ENCODE measurements at regions not wholly inside any gene's neighbourhood (a gene's known extent, or its start where the extent isn't known, plus 50 kb on each side); places are given as distances from the start of the nearest gene placed in this dataset.

DNA sequence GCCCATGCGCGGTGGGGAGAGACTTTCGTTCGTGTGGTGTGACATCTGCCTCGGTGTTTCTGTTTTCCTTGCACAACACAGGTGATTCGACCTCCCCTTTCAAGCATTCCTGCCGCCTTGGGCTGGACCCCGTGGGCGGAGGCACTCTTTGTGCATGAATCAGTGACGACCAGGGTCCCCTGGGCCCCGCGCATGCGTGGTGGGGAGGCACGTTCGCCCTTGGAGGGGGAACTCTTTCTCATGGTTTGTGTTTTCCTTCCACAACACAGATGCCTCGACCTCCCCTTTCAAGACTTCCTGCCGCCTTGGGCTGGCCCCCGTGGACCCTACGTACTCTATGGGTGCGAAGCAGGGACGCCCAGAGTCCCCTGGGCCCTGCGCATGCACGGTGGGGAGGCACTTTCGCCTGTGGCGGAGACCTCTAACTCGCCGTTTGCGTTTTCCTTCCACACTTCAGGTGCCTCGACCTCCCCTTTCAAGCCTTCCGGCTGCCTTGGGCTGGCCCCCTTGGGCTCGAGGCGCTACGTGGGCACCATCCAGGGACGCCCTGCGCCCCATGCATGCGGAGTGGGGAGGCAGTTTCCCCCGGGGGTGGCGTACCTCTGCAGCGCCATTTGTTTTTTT lies 340.9 kb downstream of the ALG10 start:
- TF ChIP-seq POLR2A (IDR thresholded peaks at IDR 0.05; ENCODE audit: low read depth, low read length) (no peak), JUN (IDR thresholded peaks at IDR 0.05; ENCODE audit: borderline replicate concordance, insufficient read depth, insufficient read length, low read depth) (no peak), EZH2 (IDR thresholded peaks at IDR 0.05; ENCODE audit: borderline replicate concordance, low read depth, low read length, severe bottlenecking) (no peak), MYC (IDR thresholded peaks at IDR 0.05; ENCODE audit: low read depth, low read length) (no peak), POLR2AphosphoS5 (IDR thresholded peaks at IDR 0.05; ENCODE audit: insufficient read depth, low read depth, low read length) (no peak)
- TF ChIP-seq, protein P1, sequence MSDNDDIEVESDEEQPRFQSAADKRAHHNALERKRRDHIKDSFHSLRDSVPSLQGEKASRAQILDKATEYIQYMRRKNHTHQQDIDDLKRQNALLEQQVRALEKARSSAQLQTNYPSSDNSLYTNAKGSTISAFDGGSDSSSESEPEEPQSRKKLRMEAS (IDR thresholded peaks at IDR 0.05; ENCODE audit: insufficient read depth, insufficient read length), result no peak
- TF ChIP-seq, protein P2, sequence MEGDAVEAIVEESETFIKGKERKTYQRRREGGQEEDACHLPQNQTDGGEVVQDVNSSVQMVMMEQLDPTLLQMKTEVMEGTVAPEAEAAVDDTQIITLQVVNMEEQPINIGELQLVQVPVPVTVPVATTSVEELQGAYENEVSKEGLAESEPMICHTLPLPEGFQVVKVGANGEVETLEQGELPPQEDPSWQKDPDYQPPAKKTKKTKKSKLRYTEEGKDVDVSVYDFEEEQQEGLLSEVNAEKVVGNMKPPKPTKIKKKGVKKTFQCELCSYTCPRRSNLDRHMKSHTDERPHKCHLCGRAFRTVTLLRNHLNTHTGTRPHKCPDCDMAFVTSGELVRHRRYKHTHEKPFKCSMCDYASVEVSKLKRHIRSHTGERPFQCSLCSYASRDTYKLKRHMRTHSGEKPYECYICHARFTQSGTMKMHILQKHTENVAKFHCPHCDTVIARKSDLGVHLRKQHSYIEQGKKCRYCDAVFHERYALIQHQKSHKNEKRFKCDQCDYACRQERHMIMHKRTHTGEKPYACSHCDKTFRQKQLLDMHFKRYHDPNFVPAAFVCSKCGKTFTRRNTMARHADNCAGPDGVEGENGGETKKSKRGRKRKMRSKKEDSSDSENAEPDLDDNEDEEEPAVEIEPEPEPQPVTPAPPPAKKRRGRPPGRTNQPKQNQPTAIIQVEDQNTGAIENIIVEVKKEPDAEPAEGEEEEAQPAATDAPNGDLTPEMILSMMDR (IDR thresholded peaks at IDR 0.05; ENCODE audit: extremely low read depth in 1 of 2, insufficient read depth in 1 of 2, low read depth in 1 of 2, low read length in 2 of 2), result no peak
